Pons (tissue), 1 donor: ENCODE measurements at regions not wholly inside any gene's neighbourhood (a gene's known extent, or its start where the extent isn't known, plus 50 kb on each side); places are given as distances from the start of the nearest gene placed in this dataset.

Source experiments
- DNase-seq: peaks from one replicate; pipeline ENCODE4 v3.0.0-alpha.2; 2016; ENCODE audit warnings: low spot score

DNA sequence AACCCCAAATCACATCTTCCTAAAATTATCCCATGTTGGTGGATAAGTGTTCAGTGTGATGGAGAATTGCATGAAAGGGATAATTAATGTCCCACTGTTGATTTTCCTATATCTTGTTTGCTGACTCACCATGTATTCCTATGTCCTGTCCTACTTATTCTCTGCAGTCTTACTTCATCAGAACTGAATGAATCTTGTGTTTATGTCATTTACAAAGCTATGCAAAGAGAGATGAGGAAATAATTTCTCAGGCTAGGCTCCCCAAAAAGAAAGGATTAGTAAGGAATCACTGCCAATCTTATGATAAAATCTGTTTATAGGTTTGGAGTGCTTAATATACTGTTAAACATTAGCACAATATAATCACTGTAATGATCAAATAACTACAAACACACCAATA, 360.8 kb downstream of the CRPPA start:
- DNase-seq = no peak

DNA sequence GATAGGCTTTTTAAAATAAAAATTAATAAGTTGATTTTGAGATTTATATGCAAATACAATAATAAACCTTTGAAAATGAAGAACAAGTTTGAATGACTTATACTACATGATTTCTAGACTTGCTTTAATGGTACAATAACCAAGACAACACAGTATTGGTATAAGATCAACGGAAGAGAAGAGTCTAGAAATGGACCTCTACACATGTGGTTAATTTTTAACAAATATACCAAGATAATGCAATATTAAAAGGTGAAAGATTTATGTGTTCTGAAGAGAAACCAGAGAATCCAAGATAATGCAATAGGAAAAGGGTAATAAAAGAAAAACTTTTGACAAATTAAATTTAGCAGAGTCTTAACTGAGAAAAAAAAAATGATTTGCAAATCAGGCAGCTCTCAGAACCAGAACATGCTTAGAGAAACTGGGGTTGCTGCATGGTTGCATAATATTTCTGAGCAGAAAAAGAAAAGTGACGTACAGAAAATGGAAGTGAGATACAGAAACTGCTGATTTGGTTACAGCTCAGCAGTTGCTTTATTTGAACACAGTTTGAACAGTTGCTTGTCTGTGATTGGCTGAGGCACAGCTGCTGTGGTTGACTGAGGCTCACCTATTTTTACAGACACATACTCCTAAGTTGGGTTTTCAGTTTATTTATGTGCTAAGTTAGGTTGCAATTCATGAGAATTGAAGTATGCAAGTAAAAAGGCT, 365.9 kb downstream of the CRPPA start:
- DNase-seq = peak; percentile 17

DNA sequence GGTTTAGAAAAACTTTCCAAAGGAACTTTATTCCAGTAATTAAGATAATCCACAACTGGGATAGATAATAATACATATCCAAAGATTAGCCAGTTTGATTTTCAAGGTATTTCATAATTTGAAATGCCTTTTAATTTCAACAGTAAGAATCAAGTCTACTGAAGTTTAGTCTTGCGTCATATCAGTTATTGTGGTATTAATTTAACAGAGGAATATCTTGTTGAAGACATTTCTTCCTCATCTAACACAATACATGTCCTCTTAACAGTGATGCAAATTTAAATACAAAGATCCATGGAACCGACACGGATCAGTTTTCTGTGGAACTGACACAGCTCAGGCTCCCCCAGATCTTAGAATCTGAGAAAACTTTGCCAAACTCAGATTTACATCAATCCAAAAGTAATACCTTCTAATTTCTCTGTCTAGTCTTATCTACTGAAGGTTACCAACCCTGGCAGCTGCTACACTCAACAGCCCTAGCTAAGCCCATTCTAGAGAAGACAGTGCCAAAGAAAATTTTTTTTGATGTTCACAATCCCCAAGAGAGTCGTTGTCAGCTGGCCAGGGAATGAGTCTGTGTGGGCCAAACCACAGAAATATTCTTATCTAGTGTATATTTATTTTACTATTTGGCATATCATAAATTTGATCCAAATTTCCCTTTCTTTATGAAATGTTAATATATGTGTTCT, 365.2 kb upstream of the MEOX2 start:
- no peak for DNase-seq

DNA sequence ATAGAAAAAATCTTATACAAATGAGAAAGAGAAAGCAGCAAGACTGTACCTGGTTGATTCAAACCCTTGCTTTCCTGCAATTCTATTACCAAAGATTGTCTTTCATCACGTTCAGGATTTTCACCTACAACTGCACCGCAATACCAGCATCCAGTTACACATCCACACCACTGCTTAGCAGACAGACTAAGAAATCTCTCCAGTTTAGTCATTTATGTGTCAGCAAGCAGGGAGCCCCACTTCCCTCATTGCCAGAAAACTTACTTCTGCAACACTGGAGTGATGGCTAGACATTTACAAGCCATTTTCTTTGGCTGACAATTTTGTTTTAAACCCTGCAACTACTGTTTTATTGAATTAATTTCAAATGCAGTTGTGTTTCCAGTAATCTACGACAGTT, 359.6 kb upstream of the MEOX2 start:
- no peak for DNase-seq

DNA sequence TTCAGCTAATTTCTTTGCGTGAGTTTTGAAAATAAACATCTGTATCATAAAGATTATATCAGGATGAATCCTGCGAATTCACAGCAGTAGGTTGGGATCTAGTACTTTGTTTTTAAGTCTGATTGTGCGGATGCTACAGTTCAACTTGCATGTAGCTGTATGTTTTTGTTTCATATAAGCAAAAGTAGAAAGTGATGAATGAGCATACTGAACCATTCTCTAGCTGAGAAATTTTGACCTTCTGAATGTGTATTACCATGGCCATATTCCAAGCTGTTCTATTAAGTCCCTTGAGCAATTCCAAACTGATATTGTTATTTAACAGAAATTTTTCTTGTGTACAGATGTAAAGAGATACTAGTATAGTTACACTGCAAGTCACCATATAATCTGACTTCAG, 358.8 kb upstream of the MEOX2 start:
- no peak for DNase-seq

DNA sequence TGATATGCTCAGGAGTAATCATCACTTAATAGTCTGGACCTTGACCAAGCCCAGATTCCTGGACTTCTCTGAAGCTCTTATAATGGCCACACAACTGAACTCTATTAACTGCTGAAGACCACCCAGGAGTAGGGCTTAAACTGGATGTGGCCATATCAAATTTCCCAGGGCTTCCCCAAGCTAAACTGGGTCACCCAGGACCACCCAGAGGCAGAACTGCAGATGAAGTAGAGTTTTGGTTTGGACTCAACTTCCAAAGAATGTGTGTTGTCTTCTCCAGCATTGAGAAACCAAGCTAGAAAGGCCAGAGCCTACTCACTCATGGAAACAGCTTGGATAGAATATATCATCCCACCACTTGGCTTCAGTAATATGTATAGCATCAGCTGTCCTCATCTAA, 358.2 kb upstream of the MEOX2 start:
- no peak for DNase-seq

DNA sequence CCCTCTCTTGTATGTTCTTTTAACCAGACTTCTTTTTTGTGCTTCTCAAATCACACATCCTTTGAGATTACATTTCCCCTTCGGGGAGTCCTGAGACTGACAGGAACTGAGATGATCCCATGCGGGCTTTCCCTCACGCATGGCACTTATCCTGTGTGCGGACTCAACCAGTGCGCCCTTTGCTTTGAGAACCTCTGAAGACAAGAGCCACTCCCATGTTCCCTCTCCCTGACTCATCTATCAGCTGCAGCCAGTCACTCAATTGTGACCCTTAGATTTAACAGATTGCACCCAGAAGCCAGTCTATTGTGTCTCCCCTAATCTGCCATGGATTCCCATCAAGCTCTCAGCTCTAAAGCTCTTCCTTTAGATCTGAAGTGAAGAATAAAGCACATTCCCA, 353.9 kb upstream of the MEOX2 start:
- DNase-seq = no peak

DNA sequence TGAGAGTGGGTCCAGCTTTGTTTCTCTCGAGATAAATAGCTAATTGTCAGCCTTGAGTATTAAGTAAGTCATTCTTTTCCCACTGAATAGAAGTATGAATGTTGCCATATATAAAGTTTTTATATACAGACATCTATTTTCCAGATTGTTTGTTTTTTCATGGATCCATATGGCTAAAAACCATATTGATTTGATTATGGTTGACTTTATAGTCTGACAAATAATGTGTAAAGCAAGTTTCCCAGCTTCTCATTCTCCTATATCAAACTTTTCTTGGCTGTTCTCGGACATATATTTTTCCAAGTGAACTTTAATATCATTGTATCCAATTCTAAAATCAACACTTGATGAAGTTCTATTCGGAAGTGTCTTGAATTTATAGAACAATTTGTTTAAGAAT, 352.4 kb upstream of the MEOX2 start:
- DNase-seq = no peak

DNA sequence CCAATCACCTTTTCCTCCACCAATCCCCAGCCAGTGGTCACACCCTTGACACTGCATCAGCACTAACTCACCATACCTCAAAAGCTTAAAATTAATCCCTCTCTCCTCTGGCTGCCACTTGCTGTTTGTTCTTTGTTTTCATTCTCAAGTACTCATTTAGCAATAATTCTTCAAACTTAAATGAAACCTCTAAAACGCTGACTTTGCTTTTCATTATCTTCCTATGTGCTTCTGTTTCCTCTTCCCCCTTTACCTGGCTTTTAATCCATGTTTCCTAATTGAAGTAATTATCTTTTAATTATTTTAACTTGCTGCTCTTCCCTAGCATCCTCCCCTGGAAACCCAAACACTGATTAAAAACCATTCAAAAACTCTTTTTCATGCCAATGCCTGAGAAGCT, 348.9 kb upstream of the MEOX2 start:
- DNase-seq = no peak

DNA sequence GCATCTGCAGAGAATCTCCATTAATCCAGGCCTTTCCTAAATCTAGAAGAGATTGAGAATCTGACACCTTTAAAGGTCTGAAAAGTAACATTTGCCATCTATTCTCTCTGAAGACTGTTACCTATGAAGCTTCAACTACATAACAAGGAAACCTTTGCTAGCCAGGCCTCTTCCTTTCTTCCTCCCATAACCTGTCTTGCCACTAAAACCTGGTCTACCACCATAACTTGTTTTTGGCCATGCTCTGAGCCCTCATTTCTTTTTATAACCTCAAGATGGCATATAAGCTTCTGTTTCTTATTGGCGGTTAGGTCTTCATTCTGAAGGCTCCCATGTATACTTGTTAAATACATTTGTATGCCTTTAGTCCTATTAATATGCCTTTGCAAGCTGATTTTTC, 348.4 kb upstream of the MEOX2 start:
- no peak for DNase-seq

DNA sequence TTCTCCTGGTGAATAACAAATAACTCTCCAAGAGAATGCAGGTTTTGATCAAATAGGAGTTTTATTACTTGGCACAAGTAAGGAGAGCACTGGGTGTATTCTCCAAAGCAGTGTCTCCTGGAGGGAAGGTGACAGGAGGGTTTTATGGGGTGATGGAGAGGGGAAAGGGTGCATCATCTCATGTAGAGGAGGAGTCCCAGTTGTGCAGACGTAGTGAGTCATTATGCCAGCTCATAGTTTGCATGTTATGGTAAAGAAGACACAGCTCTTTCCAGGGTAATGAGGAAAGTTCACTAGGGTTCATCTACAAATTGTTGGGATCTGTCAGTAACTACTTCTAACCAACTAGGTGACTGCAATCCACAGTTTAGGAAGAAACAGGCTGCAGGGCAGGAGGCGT, 347.9 kb upstream of the MEOX2 start:
- no peak for DNase-seq

DNA sequence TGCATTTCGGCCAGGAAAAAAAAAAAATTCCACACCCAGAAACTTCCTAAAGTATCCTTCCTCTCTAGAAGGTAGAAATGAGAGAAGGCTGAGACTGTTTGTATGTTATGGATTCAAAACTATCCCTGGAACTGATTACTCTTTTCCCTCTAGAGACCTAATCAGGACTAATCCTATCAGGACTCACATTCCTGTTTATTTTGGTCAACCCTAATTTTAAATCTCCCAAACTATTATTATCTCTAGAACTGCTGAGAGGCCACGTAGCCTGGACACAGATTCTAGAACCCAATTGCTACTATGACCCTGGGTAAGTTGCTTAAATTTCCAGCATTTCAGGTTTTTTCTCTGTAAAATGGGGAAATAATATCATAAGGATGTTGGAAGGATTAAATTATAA, 346.8 kb upstream of the MEOX2 start:
- DNase-seq = no peak

DNA sequence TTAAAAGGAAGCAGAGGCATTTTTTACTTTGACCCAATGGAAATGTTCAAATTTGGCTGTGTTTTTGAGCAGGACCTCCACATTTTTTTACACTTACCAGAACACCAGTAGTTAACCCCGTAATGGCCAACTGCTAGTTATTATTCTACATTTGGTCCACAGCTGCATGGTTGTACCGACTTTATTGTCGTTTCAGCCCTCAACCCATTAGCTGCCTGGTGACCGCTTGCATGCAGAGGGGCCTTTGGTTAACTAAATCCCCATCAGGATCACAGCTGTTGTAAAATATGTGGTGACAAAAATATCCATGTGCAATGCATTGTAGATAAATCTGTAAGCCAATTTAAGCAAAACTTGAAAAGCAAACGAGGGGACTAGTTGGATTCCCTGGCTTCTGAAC, 342.2 kb upstream of the MEOX2 start:
- DNase-seq = no peak

DNA sequence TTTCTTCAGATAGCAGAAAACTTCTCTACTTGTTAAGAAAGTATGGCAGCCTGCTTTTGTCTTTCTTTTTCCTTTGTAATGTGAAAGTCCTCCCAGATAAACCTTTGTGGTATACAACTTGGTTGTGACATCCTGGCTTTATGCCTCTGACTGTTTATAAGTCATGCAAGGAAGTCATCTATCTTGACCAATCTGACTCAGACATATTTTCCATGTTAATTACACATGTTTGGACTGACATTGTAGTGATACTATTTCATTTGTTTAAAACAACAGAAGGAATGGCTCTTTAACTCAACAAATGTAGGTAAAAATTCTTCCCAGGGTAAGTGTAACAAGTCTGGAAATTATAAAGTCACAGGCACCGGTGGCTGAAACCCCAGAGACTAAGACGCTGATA, 341.6 kb upstream of the MEOX2 start:
- DNase-seq = no peak

DNA sequence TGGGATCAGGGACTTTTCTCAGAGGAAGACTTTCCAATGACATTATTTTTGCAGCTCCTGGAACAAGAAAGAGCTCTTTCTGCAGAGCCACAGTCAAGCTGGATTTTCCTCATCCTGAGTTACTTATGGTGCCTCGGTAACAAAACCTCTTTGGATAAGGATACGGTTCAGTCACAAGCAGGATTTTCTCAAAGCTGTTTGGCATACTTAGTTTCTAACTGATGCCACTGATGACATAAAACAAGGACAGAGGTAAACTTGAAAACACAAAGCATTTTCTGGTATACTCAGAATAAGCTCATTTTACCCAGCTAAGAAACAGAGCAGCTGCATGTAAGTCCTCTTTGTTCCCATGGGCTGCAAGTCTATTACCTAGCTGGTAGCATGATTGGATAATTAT, 340.9 kb upstream of the MEOX2 start:
- DNase-seq = no peak

DNA sequence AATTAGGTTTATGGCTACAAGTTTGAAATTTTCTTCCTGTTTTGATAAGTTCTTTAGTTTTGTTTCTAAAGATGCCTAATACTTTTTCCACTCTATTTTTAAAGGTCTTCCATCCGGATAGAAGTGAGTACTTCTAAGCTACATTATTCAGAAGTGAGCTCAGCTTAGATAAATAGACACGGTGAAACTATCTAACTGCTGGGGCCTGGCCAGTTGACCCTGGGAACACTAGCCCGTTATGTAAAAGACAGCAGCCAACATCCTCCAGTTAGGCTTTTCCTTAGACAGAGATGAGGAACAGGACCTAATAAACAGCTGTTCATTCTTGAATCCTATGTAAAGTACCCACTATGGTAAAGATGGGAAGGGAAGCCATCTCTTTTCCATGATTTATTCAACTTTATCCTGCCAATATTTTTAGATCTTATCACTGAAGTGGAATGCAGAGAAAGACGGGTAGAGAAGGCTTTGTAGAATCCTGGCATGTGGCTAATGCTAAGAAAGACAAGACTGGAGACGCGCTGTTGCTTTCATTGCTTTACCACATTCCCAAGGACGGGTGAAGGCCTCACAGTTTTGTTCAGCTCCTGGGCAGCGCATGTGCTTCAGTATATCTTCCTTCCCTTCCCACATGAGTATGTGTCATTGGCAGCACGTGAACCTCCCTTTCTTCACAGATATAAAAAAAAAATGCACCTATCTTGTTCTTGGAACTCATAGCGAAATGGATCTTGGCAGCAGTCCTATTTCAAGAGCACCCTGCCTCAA, 340.0 kb upstream of the MEOX2 start:
- DNase-seq = peak; percentile 2

DNA sequence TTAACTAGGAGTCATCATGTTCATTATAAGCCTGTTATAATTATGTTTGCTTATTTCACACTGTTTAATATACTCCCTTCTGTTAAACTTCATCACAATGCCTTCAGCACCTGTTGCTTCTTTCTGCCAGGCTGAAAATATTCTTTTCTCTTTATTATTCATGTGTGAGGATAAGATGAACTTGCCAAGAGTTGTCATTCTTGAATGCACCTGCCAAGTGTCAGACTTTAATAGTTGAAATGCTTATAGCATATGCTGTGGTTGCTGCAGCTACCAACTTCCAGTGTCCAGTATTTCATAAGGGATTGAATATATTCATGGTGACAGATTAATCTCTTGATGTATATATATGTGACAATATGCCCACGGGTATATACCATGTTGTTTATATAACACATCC, 339.2 kb upstream of the MEOX2 start:
- no peak for DNase-seq

DNA sequence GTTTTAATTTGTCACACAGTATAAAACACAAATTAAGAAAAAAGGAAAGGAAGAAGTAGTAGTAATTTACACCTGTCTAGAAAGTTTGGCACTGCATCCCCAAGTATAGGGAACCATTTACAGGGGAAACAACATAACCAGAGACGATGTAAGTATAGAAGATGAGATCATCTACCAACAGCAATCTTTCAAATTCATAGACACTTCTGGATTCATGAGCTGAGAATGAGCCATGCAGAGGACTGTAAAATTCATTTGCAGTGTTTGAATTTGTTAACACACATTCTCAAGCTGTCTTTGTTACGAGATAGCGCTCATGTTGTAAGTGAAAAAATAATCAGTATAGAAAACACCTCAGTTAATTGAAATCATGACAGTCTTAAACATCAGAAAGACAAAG, 337.0 kb upstream of the MEOX2 start:
- DNase-seq = no peak

DNA sequence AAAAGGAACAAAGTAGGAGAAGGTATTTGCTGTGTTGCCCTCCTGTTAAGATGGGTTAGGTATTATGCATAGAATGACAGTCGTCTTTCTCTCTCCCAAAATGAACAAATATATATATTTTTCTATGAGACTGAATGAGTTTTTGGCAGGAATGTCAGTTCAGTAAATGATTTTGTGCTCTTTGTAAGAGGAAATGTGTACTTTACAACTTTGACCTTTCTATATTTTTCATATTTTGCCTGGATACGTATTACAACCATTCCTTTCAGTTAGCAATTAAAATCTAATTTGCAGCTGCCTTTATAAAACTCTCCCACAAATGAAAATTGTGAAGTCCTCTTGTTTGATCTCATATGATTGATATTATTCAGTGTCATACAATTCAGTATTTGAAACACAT, 336.6 kb upstream of the MEOX2 start:
- no peak for DNase-seq

DNA sequence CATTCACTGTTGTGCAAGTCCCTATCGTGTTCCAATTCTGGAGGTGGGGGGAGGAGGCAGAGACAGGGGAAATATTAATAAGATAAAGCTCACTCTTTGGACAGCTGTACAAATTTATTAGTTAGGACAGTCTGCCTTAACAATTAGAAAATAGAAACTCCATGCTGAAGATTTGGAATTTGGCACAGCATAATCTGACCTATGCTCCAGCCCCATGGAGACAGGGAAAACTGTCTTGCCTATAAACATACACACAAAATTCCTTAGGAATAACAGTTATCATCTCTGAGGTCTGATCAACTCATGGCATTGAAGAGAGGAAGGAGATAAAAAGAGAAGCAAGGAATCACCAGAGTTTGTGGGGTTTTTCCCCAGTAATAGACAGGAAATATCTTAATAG, 335.4 kb upstream of the MEOX2 start:
- DNase-seq = no peak

DNA sequence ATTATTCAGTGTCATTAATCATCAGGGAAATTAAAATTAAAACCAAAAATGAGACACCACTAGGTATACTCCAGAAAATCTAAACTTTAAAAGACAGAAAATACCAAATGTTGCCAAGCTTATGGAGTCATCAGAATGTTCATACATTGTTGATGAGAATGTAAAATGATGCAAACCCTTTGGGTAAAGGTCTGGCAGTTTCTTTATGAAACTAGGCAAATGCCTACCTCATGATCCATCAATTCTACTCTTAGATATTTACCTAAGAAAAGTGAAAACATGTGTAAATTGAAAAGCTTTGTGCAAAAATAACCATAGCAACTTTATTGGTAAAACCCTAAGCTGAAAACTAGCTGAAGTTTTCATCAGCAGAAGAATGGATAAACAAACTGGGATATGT, 329.5 kb upstream of the MEOX2 start:
- no peak for DNase-seq

DNA sequence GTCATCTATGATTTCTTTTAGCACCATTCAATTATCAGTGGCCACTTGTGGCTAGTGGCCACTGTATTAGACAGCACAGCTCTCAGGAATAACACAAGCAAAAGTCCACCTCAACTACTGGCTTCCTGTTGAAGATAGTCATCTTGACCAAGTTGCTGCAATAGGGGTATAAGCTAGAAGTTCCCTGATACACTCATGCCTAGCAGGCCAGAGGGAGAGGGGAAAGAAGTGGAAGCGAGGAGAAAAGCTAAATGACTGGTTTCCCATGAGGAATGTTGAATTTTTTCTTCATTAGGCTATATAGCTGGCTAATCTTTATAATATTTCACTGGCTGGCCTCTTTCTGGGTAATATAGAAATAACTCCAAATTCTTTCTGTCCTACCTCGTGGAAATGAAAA, 327.5 kb upstream of the MEOX2 start:
- DNase-seq = no peak

DNA sequence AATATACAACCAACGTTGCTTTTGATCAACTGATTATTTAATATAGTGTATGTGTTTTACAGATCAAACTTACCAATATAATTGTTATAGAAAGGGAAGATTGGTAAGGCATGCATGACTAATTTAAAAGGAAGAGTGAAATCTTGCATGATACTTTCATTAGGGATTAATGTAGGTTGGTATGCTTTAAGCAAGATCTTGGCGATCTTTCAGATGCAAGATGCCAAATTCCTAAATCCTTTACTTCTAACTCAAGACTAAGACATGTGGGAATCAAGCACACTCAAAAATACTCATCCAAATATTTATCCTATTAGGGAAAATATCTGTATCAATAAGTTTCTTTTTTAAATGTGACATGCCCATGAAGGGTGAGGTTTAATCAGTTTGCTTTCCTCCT, 321.4 kb upstream of the MEOX2 start:
- no peak for DNase-seq
